ENCODE measurements at regions not wholly inside any gene's neighbourhood (a gene's known extent, or its start where the extent isn't known, plus 50 kb on each side); places are given as distances from the start of the nearest gene placed in this dataset.

DNA sequence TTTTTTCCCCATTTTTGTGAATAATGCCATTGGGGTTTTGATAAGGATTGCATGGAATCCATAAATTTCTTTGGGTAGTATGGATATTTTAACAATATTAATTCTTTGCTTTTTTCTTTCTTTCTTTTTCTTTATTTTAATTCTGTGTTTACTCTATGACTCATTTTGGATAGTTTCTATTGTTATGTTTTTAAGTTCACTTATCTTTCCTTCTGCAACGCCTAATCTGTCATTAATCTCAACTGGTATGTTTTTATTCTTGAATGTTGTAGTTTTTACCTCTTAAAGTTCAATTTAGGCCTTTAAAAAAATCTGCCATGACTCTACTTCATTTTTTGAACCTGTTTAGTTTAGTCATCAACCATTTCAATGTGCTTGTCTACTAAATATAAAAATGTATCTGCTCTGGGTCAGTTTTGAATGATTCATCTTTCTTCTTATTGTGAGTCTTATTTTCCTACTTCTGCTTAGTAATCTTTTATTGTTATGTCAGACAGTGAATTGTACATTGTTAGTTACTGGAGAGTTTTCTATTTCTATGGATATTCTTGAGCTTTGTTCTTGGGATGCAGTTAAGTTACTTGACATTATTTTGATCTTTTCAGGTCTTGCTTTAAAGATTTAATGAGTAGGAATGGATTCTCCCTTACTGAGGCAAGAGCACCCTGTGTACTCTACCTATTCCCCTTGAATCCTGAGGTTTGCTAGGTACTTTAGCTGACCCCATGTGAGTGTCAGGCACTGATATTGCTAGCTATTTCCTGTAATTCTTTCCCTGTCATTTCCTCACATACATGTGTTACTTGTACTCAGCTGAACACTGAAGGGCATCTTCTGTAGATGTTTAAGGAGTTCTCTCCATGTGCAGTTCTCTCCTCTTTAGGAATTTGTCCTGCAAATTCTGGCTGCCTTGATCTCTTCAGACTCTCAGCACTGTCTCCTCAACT is 104.2 kb downstream of the TFAP2B start:
- TF ChIP-seq, protein P1, sequence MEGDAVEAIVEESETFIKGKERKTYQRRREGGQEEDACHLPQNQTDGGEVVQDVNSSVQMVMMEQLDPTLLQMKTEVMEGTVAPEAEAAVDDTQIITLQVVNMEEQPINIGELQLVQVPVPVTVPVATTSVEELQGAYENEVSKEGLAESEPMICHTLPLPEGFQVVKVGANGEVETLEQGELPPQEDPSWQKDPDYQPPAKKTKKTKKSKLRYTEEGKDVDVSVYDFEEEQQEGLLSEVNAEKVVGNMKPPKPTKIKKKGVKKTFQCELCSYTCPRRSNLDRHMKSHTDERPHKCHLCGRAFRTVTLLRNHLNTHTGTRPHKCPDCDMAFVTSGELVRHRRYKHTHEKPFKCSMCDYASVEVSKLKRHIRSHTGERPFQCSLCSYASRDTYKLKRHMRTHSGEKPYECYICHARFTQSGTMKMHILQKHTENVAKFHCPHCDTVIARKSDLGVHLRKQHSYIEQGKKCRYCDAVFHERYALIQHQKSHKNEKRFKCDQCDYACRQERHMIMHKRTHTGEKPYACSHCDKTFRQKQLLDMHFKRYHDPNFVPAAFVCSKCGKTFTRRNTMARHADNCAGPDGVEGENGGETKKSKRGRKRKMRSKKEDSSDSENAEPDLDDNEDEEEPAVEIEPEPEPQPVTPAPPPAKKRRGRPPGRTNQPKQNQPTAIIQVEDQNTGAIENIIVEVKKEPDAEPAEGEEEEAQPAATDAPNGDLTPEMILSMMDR (IDR thresholded peaks at IDR 0.05; ENCODE audit: insufficient read depth, low read depth, low read length, missing control alignments): no peak
- no peak overlapping the region for H3K4me3 ChIP-seq (ENCODE audit: low read length)
- DNase-seq (ENCODE audit: low read depth): peak; percentile 32

GRCh38 chr6:50924758-50925157 is 106.1 kb downstream of the TFAP2B start:
- TF ChIP-seq, protein P1 (IDR thresholded peaks at IDR 0.05; ENCODE audit: insufficient read depth, low read depth, low read length, missing control alignments): no peak
- DNase-seq (ENCODE audit: low read depth): no peak
- H3K4me3 ChIP-seq (ENCODE audit: low read length): no peak overlapping the region

DNA sequence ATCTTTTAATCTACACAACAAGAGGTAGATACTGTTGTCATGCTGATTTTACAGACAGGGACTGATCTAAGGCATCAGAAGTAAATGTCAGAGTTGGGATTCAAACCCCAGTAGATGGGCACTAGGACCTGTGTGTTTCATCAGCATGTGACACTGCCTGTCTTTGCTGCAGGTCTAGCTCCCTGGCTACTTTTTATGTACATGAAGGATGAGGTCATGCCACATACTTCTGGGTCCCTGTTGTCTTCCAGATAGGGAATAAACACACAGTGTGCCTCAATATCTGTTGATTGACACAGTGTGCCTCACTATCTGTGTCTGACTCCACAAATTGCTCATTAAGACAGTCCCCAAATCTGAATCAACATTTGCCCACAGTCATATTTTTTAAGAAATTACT is 106.9 kb downstream of the TFAP2B start:
- no peak overlapping the region for H3K4me3 ChIP-seq (ENCODE audit: low read length)
- TF ChIP-seq, protein P1 (IDR thresholded peaks at IDR 0.05; ENCODE audit: insufficient read depth, low read depth, low read length, missing control alignments): no peak
- DNase-seq (ENCODE audit: low read depth): no peak

DNA sequence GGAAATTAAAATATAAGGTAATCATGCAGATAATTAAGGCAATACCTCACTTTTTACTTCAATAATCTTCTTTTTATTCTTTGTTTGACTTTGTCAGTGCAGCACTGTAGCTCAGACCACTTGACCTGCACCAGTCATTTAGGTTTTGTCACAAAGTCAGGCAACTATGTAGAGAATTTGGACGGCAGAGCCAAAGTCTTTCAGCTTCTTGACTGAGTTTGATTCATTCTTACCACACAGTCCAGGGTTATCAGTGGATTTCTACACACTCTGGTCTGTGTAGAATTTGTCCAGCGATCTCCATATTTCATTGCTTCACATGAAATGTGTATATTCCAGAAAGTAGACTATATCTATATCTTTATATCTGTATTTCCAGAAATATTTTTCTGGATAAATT is 107.3 kb downstream of the TFAP2B start:
- no peak for DNase-seq (ENCODE audit: low read depth)

GRCh38 chr6:50927800-50928199 is 109.1 kb downstream of the TFAP2B start:
- TF ChIP-seq, protein P1 (IDR thresholded peaks at IDR 0.05; ENCODE audit: insufficient read depth, low read depth, low read length, missing control alignments): no peak
- H3K4me3 ChIP-seq (ENCODE audit: low read length): no peak overlapping the region
- no peak for DNase-seq (ENCODE audit: low read depth)

More for the DNA sequence above, 107.3 kb downstream of the TFAP2B start:
- TF ChIP-seq, protein P1 (IDR thresholded peaks at IDR 0.05; ENCODE audit: insufficient read depth, low read depth, low read length, missing control alignments): no peak
- H3K4me3 ChIP-seq (ENCODE audit: low read length): no peak overlapping the region

- DNase-seq (ENCODE audit: low read depth): no peak
- no peak overlapping the region for H3K4me3 ChIP-seq (ENCODE audit: low read length)
- TF ChIP-seq, protein P1 (IDR thresholded peaks at IDR 0.05; ENCODE audit: insufficient read depth, low read depth, low read length, missing control alignments): no peak
These were observed 110.7 kb downstream of the TFAP2B start for GRCh38 chr6:50929323-50929722.

Measured in epithelial cell of esophagus (primary cell).